CD4-positive, CD25-positive, alpha-beta regulatory T cell (primary cell): ENCODE measurements at regions not wholly inside any gene's neighbourhood (a gene's known extent, or its start where the extent isn't known, plus 50 kb on each side); places are given as distances from the start of the nearest gene placed in this dataset.
"Not testable (repeated sequence)": the region's sequence is repeated elsewhere in the genome, so short reads cannot be mapped to it uniquely, and the experiment has no call there.

ENCODE experiments used
- ATAC-seq, 2 donors: fragments of 150-1000 bp; cut with Tn5 transposase; one replicate each; pipeline ENCODE4 v1.10.0; 2021; ENCODE audit warnings: low read depth in 2 of 2, moderate number of reproducible peaks in 2 of 2, moderate library complexity in 1 of 2
- DNase-seq, 3 donors: peaks; one replicate each; pipeline versions ENCODE4 v3.0.0 to v3.0.0-alpha.2; 2012 to 2022; ENCODE audit warnings: mixed read lengths in 1 of 3
- H3K27ac ChIP-seq: one replicate; pipeline ENCODE4 v1.7.0; 2013; ENCODE audit warnings: mild to moderate bottlenecking, low read length; ENCODE audit not compliant: insufficient read depth, poor library complexity, severe bottlenecking
- H3K27me3 ChIP-seq: one replicate; pipeline ENCODE4 v1.7.0; 2013; ENCODE audit warnings: low read length; ENCODE audit not compliant: control insufficient read depth, insufficient read depth
- H3K36me3 ChIP-seq: one replicate; pipeline ENCODE4 v1.7.0; 2013; ENCODE audit warnings: mild to moderate bottlenecking, low read length, moderate library complexity; ENCODE audit not compliant: control insufficient read depth, insufficient read depth
- H3K4me1 ChIP-seq: 2 replicates; pipeline ENCODE4 v1.7.0; 2013; ENCODE audit warnings: mild to moderate bottlenecking, low read length; ENCODE audit not compliant: insufficient read depth, control insufficient read depth, poor library complexity, severe bottlenecking
- H3K4me3 ChIP-seq: one replicate; pipeline ENCODE4 v1.7.0; 2013; ENCODE audit warnings: low read depth, mild to moderate bottlenecking, low read length, moderate library complexity
- H3K9me3 ChIP-seq, 2 experiments: 1 replicate in 1 of 2; 2 replicates in 1 of 2; pipeline ENCODE4 v1.7.0; 2013; ENCODE audit warnings: low read length in 2 of 2, mild to moderate bottlenecking in 1 of 2, moderate library complexity in 1 of 2; ENCODE audit not compliant: control insufficient read depth in 2 of 2
- H3K27ac Mint-ChIP-seq, 3 donors: one replicate each; pipeline ENCODE4 v1.8.0; 2020 to 2022; ENCODE audit warnings: mild to moderate bottlenecking in 3 of 3, mixed read lengths in 3 of 3, moderate library complexity in 2 of 3
- H3K27me3 Mint-ChIP-seq: one replicate; pipeline ENCODE4 v1.8.0; 2022; ENCODE audit warnings: mild to moderate bottlenecking, mixed read lengths
- H3K36me3 Mint-ChIP-seq: one replicate; pipeline ENCODE4 v1.8.0; 2020; ENCODE audit warnings: mixed read lengths
- H3K4me1 Mint-ChIP-seq, 4 donors: one replicate each; pipeline ENCODE4 v1.8.0; 2020 to 2022; ENCODE audit warnings: mixed read lengths in 4 of 4, mild to moderate bottlenecking in 1 of 4
- H3K4me3 Mint-ChIP-seq, 4 donors: one replicate each; pipeline ENCODE4 v1.8.0; 2020 to 2022; ENCODE audit warnings: mild to moderate bottlenecking in 4 of 4, mixed read lengths in 4 of 4, moderate library complexity in 3 of 4
- H3K9me3 Mint-ChIP-seq, 7 donors: one replicate each; pipeline ENCODE4 v1.8.0; 2020 to 2022; ENCODE audit warnings: mixed read lengths in 7 of 7, mild to moderate bottlenecking in 3 of 7, moderate library complexity in 2 of 7

DNA sequence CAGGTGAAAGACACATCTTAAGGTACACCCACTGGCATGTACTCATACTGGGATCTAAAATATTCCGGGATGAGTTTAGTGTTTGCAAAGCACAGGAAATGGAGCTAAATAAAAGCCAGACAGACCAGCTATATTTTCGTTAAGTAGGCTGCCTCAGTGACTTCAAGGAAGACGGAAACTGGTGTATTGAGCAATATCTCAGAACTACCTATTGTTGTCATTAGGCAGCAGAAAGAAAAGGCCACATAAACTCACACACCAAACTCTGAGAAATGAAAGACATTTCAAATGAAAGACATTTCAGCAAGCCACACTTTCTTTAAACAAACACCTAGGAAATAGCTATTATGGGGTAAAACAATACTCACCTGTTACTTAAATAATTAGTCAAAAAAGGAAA lies 761.7 kb upstream of the SEMA6D start:
- H3K27me3 ChIP-seq = no peaks in the 10 kb centered on the region

DNA sequence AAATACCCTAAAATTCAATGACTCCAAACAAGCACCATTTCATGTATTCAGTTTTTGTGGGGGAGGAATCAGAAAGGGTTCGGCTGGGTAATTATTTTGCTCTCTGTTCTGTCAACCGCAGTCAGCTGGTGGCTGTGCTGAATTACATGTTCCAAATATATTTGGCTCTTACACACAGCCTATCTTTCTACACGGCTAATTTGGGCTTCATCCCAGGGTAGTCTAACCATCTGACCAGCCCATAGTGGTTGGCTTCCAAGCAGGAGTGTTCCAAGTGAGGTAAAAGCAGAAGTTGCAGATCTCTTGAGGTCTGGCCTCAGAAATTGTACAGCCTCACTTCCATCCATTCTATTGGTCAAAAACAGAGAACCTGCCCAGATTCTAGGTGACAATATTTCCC lies 760.8 kb upstream of the SEMA6D start:
- no peak for DNase-seq
- Mint-ChIP-seq H3K9me3 (peaks cover 0 to 15% (median 5%) of the 10 kb centered on the region in 7 donors), H3K27me3 (no peaks in the 10 kb centered on the region), H3K36me3 (no peaks in the 10 kb centered on the region), H3K4me1 (no peaks in the 10 kb centered on the region), H3K27ac (no peak overlapping the region), H3K4me3 (no peak overlapping the region)
- no peak overlapping the region for H3K4me3 ChIP-seq
- no peak overlapping the region for H3K27ac ChIP-seq
- H3K36me3 ChIP-seq = no peaks in the 10 kb centered on the region
- ATAC-seq = no peak
- no peaks in the 10 kb centered on the region for H3K9me3 ChIP-seq
- H3K4me1 ChIP-seq = no peaks in the 10 kb centered on the region
- H3K27me3 ChIP-seq = no peaks in the 10 kb centered on the region

More for the DNA sequence above, 761.7 kb upstream of the SEMA6D start:
- H3K4me1 ChIP-seq = no peaks in the 10 kb centered on the region
- Mint-ChIP-seq H3K27ac (no peak overlapping the region), H3K9me3 (peaks cover 0 to 15% (median 6%) of the 10 kb centered on the region in 7 donors), H3K27me3 (no peaks in the 10 kb centered on the region), H3K4me3 (no peak overlapping the region), H3K4me1 (no peaks in the 10 kb centered on the region), H3K36me3 (no peaks in the 10 kb centered on the region)
- ATAC-seq (no peak), DNase-seq (no peak)
- H3K9me3 ChIP-seq = no peaks in the 10 kb centered on the region
- no peak overlapping the region for H3K27ac ChIP-seq
- no peak overlapping the region for H3K4me3 ChIP-seq
- H3K36me3 ChIP-seq = no peaks in the 10 kb centered on the region

- no peak for DNase-seq
- Histone ChIP-seq H3K27ac (no peak overlapping the region), H3K4me1 (no peaks in the 10 kb centered on the region), H3K27me3 (no peaks in the 10 kb centered on the region), H3K9me3 (no peaks in the 10 kb centered on the region), H3K4me3 (no peak overlapping the region), H3K36me3 (no peaks in the 10 kb centered on the region)
- Mint-ChIP-seq H3K27ac (no peak overlapping the region), H3K27me3 (no peaks in the 10 kb centered on the region), H3K4me3 (no peak overlapping the region), H3K36me3 (no peaks in the 10 kb centered on the region), H3K9me3 (peaks cover 0 to 15% (median 3%) of the 10 kb centered on the region in 7 donors), H3K4me1 (no peaks in the 10 kb centered on the region)
- no peak for ATAC-seq
Measured at GRCh38 chr15:46956881-46957280, 760.4 kb upstream of the SEMA6D start.

GRCh38 chr15:46960581-46960980 lies 756.7 kb upstream of the SEMA6D start:
- DNase-seq (no peak), ATAC-seq (no peak)
- no peaks in the 10 kb centered on the region for H3K4me1 ChIP-seq
- H3K36me3 ChIP-seq = no peaks in the 10 kb centered on the region
- no peaks in the 10 kb centered on the region for H3K27me3 Mint-ChIP-seq
- H3K4me3 Mint-ChIP-seq = no peak overlapping the region
- H3K27ac ChIP-seq = no peak overlapping the region
- no peaks in the 10 kb centered on the region for H3K9me3 ChIP-seq
- no peaks in the 10 kb centered on the region for H3K4me1 Mint-ChIP-seq
- no peaks in the 10 kb centered on the region for H3K36me3 Mint-ChIP-seq
- H3K27me3 ChIP-seq = no peaks in the 10 kb centered on the region
- no peak overlapping the region for H3K4me3 ChIP-seq
- H3K9me3 Mint-ChIP-seq = peaks cover 2 to 14% (median 3%) of the 10 kb centered on the region in 7 donors
- no peak overlapping the region for H3K27ac Mint-ChIP-seq

DNA sequence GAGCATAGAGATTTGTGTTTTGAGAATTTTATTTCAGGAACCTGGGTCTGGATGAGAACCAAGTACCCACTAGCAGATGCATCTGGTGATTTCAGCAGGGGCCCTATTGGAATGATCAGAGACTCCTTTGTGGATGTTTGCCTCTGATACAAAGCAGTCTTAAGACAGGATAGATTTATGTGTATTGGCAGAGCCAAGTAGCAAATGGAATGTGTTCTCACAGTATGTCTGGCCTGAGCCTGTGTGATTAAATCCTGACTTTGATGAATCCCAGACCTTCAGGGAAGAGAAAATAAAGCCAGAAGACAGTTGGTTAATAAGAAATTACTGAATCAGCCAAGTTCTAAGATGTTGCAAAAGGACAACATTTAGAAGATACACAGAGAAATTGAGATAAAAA lies 755.5 kb upstream of the SEMA6D start:
- Mint-ChIP-seq H3K27ac (no peak overlapping the region), H3K9me3 (peaks cover 2 to 17% (median 6%) of the 10 kb centered on the region in 7 donors), H3K36me3 (no peaks in the 10 kb centered on the region), H3K4me3 (no peak overlapping the region), H3K4me1 (no peaks in the 10 kb centered on the region), H3K27me3 (no peaks in the 10 kb centered on the region)
- ATAC-seq (no peak), DNase-seq (no peak)
- H3K4me1 ChIP-seq = no peaks in the 10 kb centered on the region
- H3K4me3 ChIP-seq = no peak overlapping the region
- H3K36me3 ChIP-seq = no peaks in the 10 kb centered on the region
- H3K9me3 ChIP-seq = no peaks in the 10 kb centered on the region
- no peaks in the 10 kb centered on the region for H3K27me3 ChIP-seq
- H3K27ac ChIP-seq = no peak overlapping the region

GRCh38 chr15:46988055-46988454 lies 729.2 kb upstream of the SEMA6D start:
- not testable (repeated sequence) for H3K27ac Mint-ChIP-seq, H3K36me3 ChIP-seq, ATAC-seq, H3K9me3 ChIP-seq, H3K27me3 ChIP-seq, H3K4me1 Mint-ChIP-seq, H3K36me3 Mint-ChIP-seq, H3K27ac ChIP-seq, DNase-seq, H3K4me1 ChIP-seq, H3K27me3 Mint-ChIP-seq, H3K4me3 ChIP-seq, H3K4me3 Mint-ChIP-seq
- H3K9me3 Mint-ChIP-seq = peaks cover 0 to 29% (median 15%) of the 10 kb centered on the region in 7 donors

- Histone ChIP-seq H3K27me3 (no peaks in the 10 kb centered on the region), H3K4me1 (no peaks in the 10 kb centered on the region), H3K4me3 (no peak overlapping the region), H3K36me3 (no peaks in the 10 kb centered on the region), H3K27ac (no peak overlapping the region), H3K9me3 (peaks cover 7 to 15% of the 10 kb centered on the region in 2 experiments)
- no peak for ATAC-seq
- H3K9me3 Mint-ChIP-seq = peaks cover 0 to 39% (median 11%) of the 10 kb centered on the region in 7 donors
- H3K4me3 Mint-ChIP-seq = no peak overlapping the region
- H3K36me3 Mint-ChIP-seq = no peaks in the 10 kb centered on the region
- no peak for DNase-seq
- no peak overlapping the region for H3K27ac Mint-ChIP-seq
- H3K27me3 Mint-ChIP-seq = no peaks in the 10 kb centered on the region
- H3K4me1 Mint-ChIP-seq = no peaks in the 10 kb centered on the region
Measured at GRCh38 chr15:46996359-46996758, 720.9 kb upstream of the SEMA6D start.

- H3K4me1 Mint-ChIP-seq = no peaks in the 10 kb centered on the region
- H3K36me3 ChIP-seq = no peaks in the 10 kb centered on the region
- H3K9me3 Mint-ChIP-seq = peaks cover 0 to 33% (median 11%) of the 10 kb centered on the region in 7 donors
- H3K4me3 ChIP-seq = no peak overlapping the region
- H3K4me1 ChIP-seq = no peaks in the 10 kb centered on the region
- DNase-seq (no peak), ATAC-seq (no peak)
- H3K4me3 Mint-ChIP-seq = peak overlapping the region in 1 of 4 donors; percentile 23
- no peaks in the 10 kb centered on the region for H3K27me3 ChIP-seq
- no peak overlapping the region for H3K27ac ChIP-seq
- H3K36me3 Mint-ChIP-seq = no peaks in the 10 kb centered on the region
- H3K9me3 ChIP-seq = peaks cover 7 to 15% of the 10 kb centered on the region in 2 experiments
- H3K27me3 Mint-ChIP-seq = no peaks in the 10 kb centered on the region
- H3K27ac Mint-ChIP-seq = no peak overlapping the region
Measured at GRCh38 chr15:46997501-46997900, 719.8 kb upstream of the SEMA6D start.
